Neural progenitor cell (in vitro differentiated cells): ENCODE measurements at regions not wholly inside any gene's neighbourhood (a gene's known extent, or its start where the extent isn't known, plus 50 kb on each side); places are given as distances from the start of the nearest gene placed in this dataset.

Experiments used
- DNase-seq: peaks from one replicate; pipeline ENCODE4 v3.0.0-alpha.2; 2016; ENCODE audit warnings: low spot score
- H2AFZ ChIP-seq: fragments of 200-600 bp; sonication (generic); replicated peaks from 2 replicates; pipeline ENCODE4 v1.6.1; 2016; ENCODE audit warnings: antibody characterized with exemption
- H3F3A ChIP-seq: fragments of 200-600 bp; sonication (generic); 2 replicates; pipeline ENCODE4 v1.6.1; 2016; ENCODE audit warnings: antibody characterized with exemption, low read depth
- H3K27ac ChIP-seq: fragments of 200-600 bp; sonication (generic); 2 replicates; pipeline ENCODE4 v1.5.1; 2016; ENCODE audit warnings: mild to moderate bottlenecking
- H3K27me3 ChIP-seq: fragments of 200-600 bp; sonication (generic); 2 replicates; pipeline ENCODE4 v1.6.1; 2016; ENCODE audit warnings: mild to moderate bottlenecking, moderate library complexity
- H3K36me3 ChIP-seq: fragments of 200-600 bp; sonication (generic); 2 replicates; pipeline ENCODE4 v1.5.1; 2016
- H3K4me1 ChIP-seq: fragments of 200-600 bp; sonication (generic); 2 replicates; pipeline ENCODE4 v1.6.1; 2016; ENCODE audit warnings: mixed run types
- H3K4me2 ChIP-seq: fragments of 200-600 bp; sonication (generic); 2 replicates; pipeline ENCODE4 v1.6.1; 2016
- H3K4me3 ChIP-seq: fragments of 200-600 bp; sonication (generic); 2 replicates; pipeline ENCODE4 v1.5.1; 2016
- H3K79me2 ChIP-seq: fragments of 200-600 bp; sonication (generic); 2 replicates; pipeline ENCODE4 v1.6.1; 2016; ENCODE audit warnings: low read depth
- H3K9ac ChIP-seq: fragments of 200-600 bp; sonication (generic); 2 replicates; pipeline ENCODE4 v1.6.1; 2016
- H3K9me3 ChIP-seq: fragments of 200-600 bp; sonication (generic); 2 replicates; pipeline ENCODE4 v1.5.1; 2016; ENCODE audit warnings: low read depth
- H4K20me1 ChIP-seq: fragments of 200-600 bp; sonication (generic); 2 replicates; pipeline ENCODE4 v1.6.1; 2016; ENCODE audit warnings: low read depth
- H3K27ac Mint-ChIP-seq: 3 replicates; pipeline ENCODE4 v1.8.0; 2021; ENCODE audit warnings: mixed read lengths
- H3K27me3 Mint-ChIP-seq: 2 replicates; pipeline ENCODE4 v1.8.0; 2022; ENCODE audit warnings: low read depth, mild to moderate bottlenecking, inconsistent platforms, moderate library complexity, mixed read lengths; ENCODE audit not compliant: insufficient read depth
- H3K36me3 Mint-ChIP-seq: 3 replicates; pipeline ENCODE4 v1.8.0; 2021; ENCODE audit warnings: mixed read lengths
- H3K4me1 Mint-ChIP-seq: 3 replicates; pipeline ENCODE4 v1.8.0; 2021; ENCODE audit warnings: mixed read lengths
- H3K4me3 Mint-ChIP-seq: 3 replicates; pipeline ENCODE4 v1.8.0; 2021; ENCODE audit warnings: mild to moderate bottlenecking, moderate library complexity, mixed read lengths
- H3K9me3 Mint-ChIP-seq: 3 replicates; pipeline ENCODE4 v1.8.0; 2020; ENCODE audit warnings: mixed read lengths
- EZH2 ChIP-seq: fragments of 200-600 bp; sonication (generic); IDR thresholded peaks from 2 replicates; pipeline ENCODE4 v1.6.1; 2017; ENCODE audit warnings: antibody characterized with exemption, mild to moderate bottlenecking, moderate library complexity
- EZH2phosphoT487 ChIP-seq: fragments of 200-600 bp; sonication (generic); IDR thresholded peaks from 2 replicates; pipeline ENCODE4 v1.6.1; 2017; ENCODE audit warnings: antibody characterized with exemption
- TF ChIP-seq, protein P1 (sequence below): fragments of 200-600 bp; sonication (generic); IDR thresholded peaks from 2 replicates; pipeline ENCODE4 v1.5.1; 2017; ENCODE audit warnings: antibody characterized with exemption, mild to moderate bottlenecking

DNA sequence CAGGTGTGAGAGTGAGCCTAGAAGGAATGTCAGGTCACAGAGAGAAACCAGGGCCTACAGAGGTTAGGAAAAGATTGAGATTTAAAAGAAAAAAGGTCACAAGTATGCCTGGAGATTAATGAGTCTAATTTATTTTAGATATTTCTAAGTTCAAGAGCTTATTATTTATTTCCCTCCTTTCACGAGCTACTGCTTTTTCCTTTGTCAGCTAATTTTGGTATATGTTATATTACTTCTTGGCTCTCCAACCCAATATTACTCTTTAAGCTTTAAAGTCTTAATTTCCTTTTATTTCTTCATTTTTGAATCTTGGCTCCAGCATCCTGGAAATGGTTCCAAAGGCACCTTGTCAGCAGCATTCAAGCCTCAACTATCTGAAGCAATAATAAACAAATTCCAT, 109.5 kb upstream of the MIS18BP1 start:
- Mint-ChIP-seq H3K4me3 (no peak overlapping the region), H3K9me3 (no peaks in the 10 kb centered on the region), H3K36me3 (no peaks in the 10 kb centered on the region), H3K27me3 (no peaks in the 10 kb centered on the region), H3K27ac (no peak overlapping the region), H3K4me1 (no peaks in the 10 kb centered on the region)
- Histone ChIP-seq H4K20me1 (no peaks in the 10 kb centered on the region), H3K9me3 (no peaks in the 10 kb centered on the region), H3K4me1 (no peaks in the 10 kb centered on the region), H3K4me2 (no peak overlapping the region), H3K4me3 (no peak overlapping the region), H3K27ac (no peak overlapping the region), H3K9ac (no peak overlapping the region), H2AFZ (no peak overlapping the region), H3K27me3 (no peaks in the 10 kb centered on the region), H3K36me3 (no peaks in the 10 kb centered on the region), H3F3A (no peaks in the 10 kb centered on the region), H3K79me2 (no peaks in the 10 kb centered on the region)
- DNase-seq = no peak
- TF ChIP-seq EZH2 (no peak), EZH2phosphoT487 (no peak)
- TF ChIP-seq, protein P1, sequence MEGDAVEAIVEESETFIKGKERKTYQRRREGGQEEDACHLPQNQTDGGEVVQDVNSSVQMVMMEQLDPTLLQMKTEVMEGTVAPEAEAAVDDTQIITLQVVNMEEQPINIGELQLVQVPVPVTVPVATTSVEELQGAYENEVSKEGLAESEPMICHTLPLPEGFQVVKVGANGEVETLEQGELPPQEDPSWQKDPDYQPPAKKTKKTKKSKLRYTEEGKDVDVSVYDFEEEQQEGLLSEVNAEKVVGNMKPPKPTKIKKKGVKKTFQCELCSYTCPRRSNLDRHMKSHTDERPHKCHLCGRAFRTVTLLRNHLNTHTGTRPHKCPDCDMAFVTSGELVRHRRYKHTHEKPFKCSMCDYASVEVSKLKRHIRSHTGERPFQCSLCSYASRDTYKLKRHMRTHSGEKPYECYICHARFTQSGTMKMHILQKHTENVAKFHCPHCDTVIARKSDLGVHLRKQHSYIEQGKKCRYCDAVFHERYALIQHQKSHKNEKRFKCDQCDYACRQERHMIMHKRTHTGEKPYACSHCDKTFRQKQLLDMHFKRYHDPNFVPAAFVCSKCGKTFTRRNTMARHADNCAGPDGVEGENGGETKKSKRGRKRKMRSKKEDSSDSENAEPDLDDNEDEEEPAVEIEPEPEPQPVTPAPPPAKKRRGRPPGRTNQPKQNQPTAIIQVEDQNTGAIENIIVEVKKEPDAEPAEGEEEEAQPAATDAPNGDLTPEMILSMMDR = no peak

DNA sequence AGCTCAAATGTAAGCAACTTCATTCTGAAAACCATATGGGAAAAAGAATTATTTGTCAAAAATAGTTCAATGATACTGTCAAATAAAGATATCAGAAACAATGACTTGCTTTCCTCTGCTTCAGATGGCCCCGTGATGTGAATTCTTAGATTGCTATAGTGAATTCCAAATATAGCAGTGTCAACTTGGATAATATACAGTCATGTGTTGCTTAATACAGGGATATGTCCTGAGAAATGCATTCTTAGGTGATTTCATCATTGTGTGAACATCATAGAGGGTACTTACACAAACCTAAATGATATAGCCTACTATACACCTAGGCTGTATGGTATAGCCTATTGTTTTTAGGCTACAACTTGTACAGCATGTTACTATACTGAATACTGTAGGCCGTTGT, 108.7 kb upstream of the MIS18BP1 start:
- Mint-ChIP-seq H3K27ac (no peak overlapping the region), H3K4me1 (no peaks in the 10 kb centered on the region), H3K36me3 (no peaks in the 10 kb centered on the region), H3K4me3 (no peak overlapping the region), H3K9me3 (no peaks in the 10 kb centered on the region), H3K27me3 (no peaks in the 10 kb centered on the region)
- Histone ChIP-seq H3K4me1 (no peaks in the 10 kb centered on the region), H3K4me3 (no peak overlapping the region), H3K36me3 (no peaks in the 10 kb centered on the region), H2AFZ (no peak overlapping the region), H3K79me2 (no peaks in the 10 kb centered on the region), H3K27ac (no peak overlapping the region), H3F3A (no peaks in the 10 kb centered on the region), H3K4me2 (no peak overlapping the region), H3K27me3 (no peaks in the 10 kb centered on the region), H4K20me1 (no peaks in the 10 kb centered on the region), H3K9ac (no peak overlapping the region), H3K9me3 (no peaks in the 10 kb centered on the region)
- TF ChIP-seq EZH2 = no peak
- no peak for TF ChIP-seq EZH2phosphoT487
- TF ChIP-seq, protein P1 = no peak
- DNase-seq = no peak

- H3K36me3 Mint-ChIP-seq = no peaks in the 10 kb centered on the region
- no peak overlapping the region for H3K4me3 Mint-ChIP-seq
- Histone ChIP-seq H3K9ac (no peak overlapping the region), H3K4me3 (no peak overlapping the region), H3K4me2 (no peak overlapping the region), H4K20me1 (no peaks in the 10 kb centered on the region), H3K27ac (no peak overlapping the region), H3F3A (no peaks in the 10 kb centered on the region), H3K79me2 (no peaks in the 10 kb centered on the region), H3K4me1 (no peaks in the 10 kb centered on the region), H3K27me3 (no peaks in the 10 kb centered on the region), H2AFZ (no peak overlapping the region), H3K9me3 (no peaks in the 10 kb centered on the region), H3K36me3 (no peaks in the 10 kb centered on the region)
- TF ChIP-seq EZH2 (no peak), EZH2phosphoT487 (no peak)
- TF ChIP-seq, protein P1 = no peak
- peaks cover 2% of the 10 kb centered on the region for H3K4me1 Mint-ChIP-seq
- no peaks in the 10 kb centered on the region for H3K27me3 Mint-ChIP-seq
- no peak overlapping the region for H3K27ac Mint-ChIP-seq
- DNase-seq = no peak
- H3K9me3 Mint-ChIP-seq = no peaks in the 10 kb centered on the region
Measured at GRCh38 chr14:45359746-45360145, 106.7 kb upstream of the MIS18BP1 start.
